ENCODE measurements at regions not wholly inside any gene's neighbourhood (a gene's known extent, or its start where the extent isn't known, plus 50 kb on each side); places are given as distances from the start of the nearest gene placed in this dataset.
"Not testable (repeated sequence)": the region's sequence is repeated elsewhere in the genome, so short reads cannot be mapped to it uniquely, and the experiment has no call there.

- in situ Hi-C loops (cut with HindIII; ENCODE audit: low pct_unique_long_range_greater_than_20kb, low sequenced_read_pairs): no loop called here
- Histone ChIP-seq H3K4me3 (ENCODE audit: low read depth in 2 of 2, low read length in 2 of 2) (no peak overlapping the region), H3K27ac (ENCODE audit: low read length) (no peak overlapping the region), H3K36me3 (ENCODE audit: control insufficient read depth, insufficient read depth, low read length) (no peaks in the 10 kb centered on the region), H3K4me1 (ENCODE audit: control insufficient read depth, insufficient read depth, low read length) (no peaks in the 10 kb centered on the region), H3K27me3 (ENCODE audit: control insufficient read depth, insufficient read depth, low read length) (no peaks in the 10 kb centered on the region), H3K9me3 (ENCODE audit: control insufficient read depth, insufficient read depth, low read depth, low read length) (no peaks in the 10 kb centered on the region)
- DNase-seq (ENCODE audit: low read depth, low spot score) (no peak), ATAC-seq (no peak)
- BruUV-seq (replicated peaks): no TSS peak
- intact Hi-C loops (cut with micrococcal nuclease; ENCODE audit: unreplicated experiment): no loop called here
- TF ChIP-seq SIN3A (IDR thresholded peaks at IDR 0.05; ENCODE audit: borderline replicate concordance, insufficient read depth, low read depth, low read length) (no peak), REST (IDR thresholded peaks at IDR 0.05; ENCODE audit: insufficient read depth in 1 of 2, low read depth in 2 of 2, low read length in 1 of 2) (no peak)
- CTCF ChIA-PET: no interaction called here
- POLR2A ChIA-PET: interaction anchor here (0.6 kb wide), 1 partner anchor 769 kb away, joined by 8 read pairs; no protein-coding TSS in a partner anchor
Measured at GRCh38 chr11:41716862-41717261, 257.4 kb upstream of the LRRC4C start.

- H3K4me3 ChIP-seq (ENCODE audit: low read depth in 2 of 2, low read length in 2 of 2): no peak overlapping the region
- BruUV-seq (replicated peaks): no TSS peak
- in situ Hi-C loops (cut with HindIII; ENCODE audit: low pct_unique_long_range_greater_than_20kb, low sequenced_read_pairs) (no loop called here), intact Hi-C loops (cut with micrococcal nuclease; ENCODE audit: unreplicated experiment) (no loop called here)
- H3K27ac ChIP-seq (ENCODE audit: low read length): no peak overlapping the region
- ChIA-PET POLR2A (no interaction called here), CTCF (no interaction called here)
- DNase-seq (ENCODE audit: low read depth, low spot score): no peak
- no peak for ATAC-seq
- no peaks in the 10 kb centered on the region for H3K9me3 ChIP-seq (ENCODE audit: control insufficient read depth, insufficient read depth, low read depth, low read length)
- no peaks in the 10 kb centered on the region for H3K27me3 ChIP-seq (ENCODE audit: control insufficient read depth, insufficient read depth, low read length)
- H3K4me1 ChIP-seq (ENCODE audit: control insufficient read depth, insufficient read depth, low read length): no peaks in the 10 kb centered on the region
- TF ChIP-seq CTCF (IDR thresholded peaks at IDR 0.05): no peak
- TF ChIP-seq TCF7L2 (IDR thresholded peaks at IDR 0.05; ENCODE audit: low read depth, low read length): no peak
- no peak for TF ChIP-seq SIN3A (IDR thresholded peaks at IDR 0.05; ENCODE audit: borderline replicate concordance, insufficient read depth, low read depth, low read length)
- TF ChIP-seq POLR2AphosphoS5 (IDR thresholded peaks at IDR 0.05; ENCODE audit: low read depth, low read length): no peak
- no peak for TF ChIP-seq REST (IDR thresholded peaks at IDR 0.05; ENCODE audit: insufficient read depth in 1 of 2, low read depth in 2 of 2, low read length in 1 of 2)
- no peaks in the 10 kb centered on the region for H3K36me3 ChIP-seq (ENCODE audit: control insufficient read depth, insufficient read depth, low read length)
Measured at GRCh38 chr11:41720761-41721160, 261.3 kb upstream of the LRRC4C start.

GRCh38 chr11:41728161-41728560 lies 268.7 kb upstream of the LRRC4C start:
- H3K27ac ChIP-seq (ENCODE audit: low read length); CTCF ChIA-PET; BruUV-seq (replicated peaks); H3K27me3 ChIP-seq (ENCODE audit: control insufficient read depth, insufficient read depth, low read length); H3K4me3 ChIP-seq (ENCODE audit: low read depth in 2 of 2, low read length in 2 of 2); ATAC-seq; H3K9me3 ChIP-seq (ENCODE audit: control insufficient read depth, insufficient read depth, low read depth, low read length); DNase-seq (ENCODE audit: low read depth, low spot score); H3K4me1 ChIP-seq (ENCODE audit: control insufficient read depth, insufficient read depth, low read length); H3K36me3 ChIP-seq (ENCODE audit: control insufficient read depth, insufficient read depth, low read length); POLR2A ChIA-PET; in situ Hi-C loops (cut with HindIII; ENCODE audit: low pct_unique_long_range_greater_than_20kb, low sequenced_read_pairs); intact Hi-C loops (cut with micrococcal nuclease; ENCODE audit: unreplicated experiment): not testable (repeated sequence)

Measured in Panc1 (cell line).